Smooth muscle cell (in vitro differentiated cells): ENCODE measurements at regions not wholly inside any gene's neighbourhood (a gene's known extent, or its start where the extent isn't known, plus 50 kb on each side); places are given as distances from the start of the nearest gene placed in this dataset.

ENCODE experiments used
- DNase-seq: peaks from one replicate; lab custom pipeline; 2025; ENCODE audit not compliant: unreplicated experiment; lab: John Stamatoyannopoulos, UW
- H2AFZ ChIP-seq: fragments of 200-600 bp; sonication (generic); 2 replicates; pipeline ENCODE4 v1.6.0; 2016; ENCODE audit warnings: antibody characterized with exemption, low read depth, mild to moderate bottlenecking
- H3F3A ChIP-seq: fragments of 200-600 bp; sonication (generic); 2 replicates; pipeline ENCODE4 v1.6.0; 2017; ENCODE audit warnings: antibody characterized with exemption, low read depth
- H3K27ac ChIP-seq: fragments of 200-600 bp; sonication (generic); 2 replicates; pipeline ENCODE4 v1.5.1; 2016; ENCODE audit warnings: low read depth, mild to moderate bottlenecking
- H3K27me3 ChIP-seq: fragments of 200-600 bp; sonication (generic); 2 replicates; pipeline ENCODE4 v1.6.1; 2016; ENCODE audit warnings: low read depth, mild to moderate bottlenecking
- H3K36me3 ChIP-seq: fragments of 200-600 bp; sonication (generic); 2 replicates; pipeline ENCODE4 v1.5.1; 2016; ENCODE audit warnings: low read depth
- H3K4me1 ChIP-seq: fragments of 200-600 bp; sonication (generic); 2 replicates; pipeline ENCODE4 v1.5.1; 2016; ENCODE audit warnings: low read depth
- H3K4me2 ChIP-seq: fragments of 200-600 bp; sonication (generic); 2 replicates; pipeline ENCODE4 v1.6.0; 2016; ENCODE audit warnings: mild to moderate bottlenecking
- H3K4me3 ChIP-seq: fragments of 200-600 bp; sonication (generic); 2 replicates; pipeline ENCODE4 v1.5.1; 2016; ENCODE audit warnings: mild to moderate bottlenecking
- H3K79me2 ChIP-seq: fragments of 200-600 bp; sonication (generic); 2 replicates; pipeline ENCODE4 v1.6.0; 2016; ENCODE audit warnings: low read depth, mild to moderate bottlenecking
- H3K9ac ChIP-seq: fragments of 200-600 bp; sonication (generic); 2 replicates; pipeline ENCODE4 v1.6.0; 2016; ENCODE audit warnings: low read depth
- H3K9me3 ChIP-seq: fragments of 200-600 bp; sonication (generic); replicated peaks from 2 replicates; pipeline ENCODE4 v1.5.1; 2016; ENCODE audit warnings: low read depth
- H4K20me1 ChIP-seq: fragments of 200-600 bp; sonication (generic); 2 replicates; pipeline ENCODE4 v1.6.0; 2016; ENCODE audit warnings: low read depth
- WGBS: methylation state at CpG from one replicate; pipeline ENCODE4 v1.1.7; 2016; ENCODE audit warnings: low lambda C conversion rate; 5-methylcytosine and 5-hydroxymethylcytosine counted together
- TF ChIP-seq, protein P1 (sequence below): fragments of 200-600 bp; sonication (generic); IDR thresholded peaks from 2 replicates; pipeline ENCODE4 v1.5.1; 2017; ENCODE audit warnings: borderline replicate concordance, mild to moderate bottlenecking, antibody characterized with exemption; ENCODE audit not compliant: insufficient read depth, poor library complexity, severe bottlenecking

DNA sequence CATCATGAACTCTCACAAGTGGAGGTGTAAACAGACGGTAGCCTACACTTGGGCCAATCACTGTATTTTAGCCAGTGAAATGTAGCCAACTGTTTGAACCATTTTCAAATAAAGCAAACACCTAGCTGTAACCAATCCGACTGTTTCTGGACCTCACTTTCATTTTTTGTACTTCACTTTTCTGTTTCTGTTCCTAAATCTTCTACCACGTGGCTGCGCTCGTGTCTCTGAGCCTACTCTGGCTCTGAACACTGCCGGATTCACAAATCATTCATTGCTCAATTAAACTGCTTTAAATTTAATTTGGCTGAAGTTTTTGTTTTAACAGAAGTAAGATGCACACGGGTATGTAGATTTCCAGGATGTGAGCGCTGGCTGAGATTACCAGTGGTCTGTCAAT is 319.1 kb downstream of the RAPGEF2 start:
- Histone ChIP-seq H3K36me3 (no peaks in the 10 kb centered on the region), H3K27ac (no peak overlapping the region), H3K4me1 (no peaks in the 10 kb centered on the region), H3K79me2 (no peaks in the 10 kb centered on the region), H3K4me2 (no peak overlapping the region), H2AFZ (no peak overlapping the region), H3F3A (no peaks in the 10 kb centered on the region), H3K27me3 (no peaks in the 10 kb centered on the region), H4K20me1 (no peaks in the 10 kb centered on the region), H3K9ac (no peak overlapping the region), H3K9me3 (no peaks in the 10 kb centered on the region), H3K4me3 (no peak overlapping the region)
- 91% methylated on average over 8 of the region's 8 CpGs for WGBS
- TF ChIP-seq, protein P1, sequence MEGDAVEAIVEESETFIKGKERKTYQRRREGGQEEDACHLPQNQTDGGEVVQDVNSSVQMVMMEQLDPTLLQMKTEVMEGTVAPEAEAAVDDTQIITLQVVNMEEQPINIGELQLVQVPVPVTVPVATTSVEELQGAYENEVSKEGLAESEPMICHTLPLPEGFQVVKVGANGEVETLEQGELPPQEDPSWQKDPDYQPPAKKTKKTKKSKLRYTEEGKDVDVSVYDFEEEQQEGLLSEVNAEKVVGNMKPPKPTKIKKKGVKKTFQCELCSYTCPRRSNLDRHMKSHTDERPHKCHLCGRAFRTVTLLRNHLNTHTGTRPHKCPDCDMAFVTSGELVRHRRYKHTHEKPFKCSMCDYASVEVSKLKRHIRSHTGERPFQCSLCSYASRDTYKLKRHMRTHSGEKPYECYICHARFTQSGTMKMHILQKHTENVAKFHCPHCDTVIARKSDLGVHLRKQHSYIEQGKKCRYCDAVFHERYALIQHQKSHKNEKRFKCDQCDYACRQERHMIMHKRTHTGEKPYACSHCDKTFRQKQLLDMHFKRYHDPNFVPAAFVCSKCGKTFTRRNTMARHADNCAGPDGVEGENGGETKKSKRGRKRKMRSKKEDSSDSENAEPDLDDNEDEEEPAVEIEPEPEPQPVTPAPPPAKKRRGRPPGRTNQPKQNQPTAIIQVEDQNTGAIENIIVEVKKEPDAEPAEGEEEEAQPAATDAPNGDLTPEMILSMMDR, result no peak
- DNase-seq, result no peak

DNA sequence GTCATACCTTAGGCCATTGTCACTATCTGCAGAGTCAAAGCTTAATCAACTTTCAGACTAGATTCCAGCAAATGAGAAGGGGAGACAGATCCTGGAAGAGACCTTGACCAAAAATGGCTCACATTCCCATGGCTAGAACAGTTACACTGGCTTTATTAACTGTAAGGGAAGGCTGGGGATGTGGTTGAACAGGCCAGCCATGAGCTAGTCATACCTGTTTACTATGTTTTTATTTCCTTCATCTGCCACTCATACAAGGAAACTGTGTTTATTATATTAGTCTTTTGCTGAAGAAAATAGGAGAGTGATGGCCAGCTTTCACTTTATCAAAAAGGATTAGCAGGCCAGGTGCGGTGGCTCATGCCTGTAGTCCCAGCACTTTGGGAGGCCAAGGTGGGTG is 319.7 kb downstream of the RAPGEF2 start:
- H3K79me2 ChIP-seq, result no peaks in the 10 kb centered on the region
- no peak overlapping the region for H3K4me2 ChIP-seq
- H3K9me3 ChIP-seq, result no peaks in the 10 kb centered on the region
- no peak overlapping the region for H3K27ac ChIP-seq
- no peaks in the 10 kb centered on the region for H3K4me1 ChIP-seq
- no peak overlapping the region for H3K4me3 ChIP-seq
- no peaks in the 10 kb centered on the region for H3F3A ChIP-seq
- H3K9ac ChIP-seq, result no peak overlapping the region
- no peaks in the 10 kb centered on the region for H3K27me3 ChIP-seq
- TF ChIP-seq, protein P1, result no peak
- H3K36me3 ChIP-seq, result no peaks in the 10 kb centered on the region
- WGBS, result 100% methylated on average over 1 of the region's 1 CpG
- no peak overlapping the region for H2AFZ ChIP-seq
- H4K20me1 ChIP-seq, result no peaks in the 10 kb centered on the region
- DNase-seq, result no peak

DNA sequence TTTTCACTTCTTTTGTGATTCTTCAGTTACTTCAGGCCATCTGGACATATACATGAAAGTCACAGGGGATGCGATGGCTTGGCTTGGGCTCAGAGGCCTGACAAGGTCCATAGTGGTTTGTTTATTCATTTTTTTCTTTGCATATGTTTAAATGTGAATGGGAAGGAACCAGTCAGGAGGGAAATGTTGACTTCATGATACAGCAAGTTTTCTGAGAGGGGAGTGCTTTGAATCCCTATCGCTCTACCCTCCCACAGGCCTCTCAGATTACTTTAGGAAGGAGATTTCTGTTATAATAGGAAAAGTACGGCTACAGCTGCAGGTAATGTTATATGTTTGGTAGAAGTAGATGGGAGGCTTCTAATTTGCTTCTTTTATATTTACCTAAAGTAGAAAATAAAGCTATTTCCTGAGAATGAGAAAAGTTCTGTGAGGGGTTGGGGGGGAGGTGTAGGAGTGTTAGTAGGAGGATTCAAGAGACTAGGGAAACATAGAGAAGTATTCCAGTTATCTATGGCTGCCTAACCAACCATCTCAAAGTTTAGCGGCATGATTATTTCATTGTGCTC is 322.9 kb downstream of the RAPGEF2 start:
- Histone ChIP-seq H3K27me3 (no peaks in the 10 kb centered on the region), H3K27ac (no peak overlapping the region), H3K9me3 (no peaks in the 10 kb centered on the region), H3K79me2 (no peaks in the 10 kb centered on the region), H3K36me3 (no peaks in the 10 kb centered on the region), H4K20me1 (no peaks in the 10 kb centered on the region), H3K9ac (no peak overlapping the region), H2AFZ (peak overlapping the region; percentile 24), H3K4me2 (no peak overlapping the region), H3F3A (no peaks in the 10 kb centered on the region), H3K4me3 (no peak overlapping the region), H3K4me1 (no peaks in the 10 kb centered on the region)
- TF ChIP-seq, protein P1, result no peak
- WGBS, result 48% methylated on average over 4 of the region's 4 CpGs
- DNase-seq, result no peak

DNA sequence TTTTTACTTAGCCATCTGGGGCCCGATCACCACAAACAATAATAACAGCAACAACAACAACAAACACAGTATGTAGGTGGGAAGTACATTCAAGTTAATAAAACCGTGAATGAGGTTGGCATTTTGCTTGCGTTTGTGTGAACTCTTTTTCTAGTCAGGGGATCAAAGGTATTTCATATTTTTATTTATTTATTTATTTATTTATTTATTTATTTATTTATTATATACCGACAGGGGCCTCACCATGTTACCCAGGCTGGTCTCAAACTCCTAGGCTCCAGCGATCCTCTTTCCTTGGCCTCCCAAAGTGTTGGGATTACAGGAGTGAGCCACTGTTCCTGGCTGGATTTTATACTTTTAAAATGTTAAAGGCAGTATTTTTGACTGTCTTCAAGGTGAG is 325.4 kb downstream of the RAPGEF2 start:
- Histone ChIP-seq H3F3A (no peaks in the 10 kb centered on the region), H3K9ac (no peak overlapping the region), H2AFZ (no peak overlapping the region), H3K27ac (no peak overlapping the region), H3K79me2 (no peaks in the 10 kb centered on the region), H3K4me3 (no peak overlapping the region), H3K36me3 (no peaks in the 10 kb centered on the region), H3K9me3 (no peaks in the 10 kb centered on the region), H3K4me2 (no peak overlapping the region), H3K4me1 (no peaks in the 10 kb centered on the region), H4K20me1 (no peaks in the 10 kb centered on the region), H3K27me3 (no peaks in the 10 kb centered on the region)
- WGBS, result 97% methylated on average over 5 of the region's 5 CpGs
- no peak for DNase-seq
- TF ChIP-seq, protein P1, result no peak
